Body of pancreas (tissue), 4 donors: ENCODE measurements at regions not wholly inside any gene's neighbourhood (a gene's known extent, or its start where the extent isn't known, plus 50 kb on each side); places are given as distances from the start of the nearest gene placed in this dataset.

ENCODE experiments used
- ATAC-seq: fragments of 150-250 bp; one replicate; pipeline ENCODE4 v1.9.1; 2016
- DNase-seq, 4 donors: peaks; one replicate each; pipeline ENCODE4 v3.0.0-alpha.2; 2019
- H3K27ac ChIP-seq, 4 donors: fragments of 200-600 bp; sonication (generic); 1 replicate in 3 of 4; 2 replicates in 1 of 4; pipeline versions ENCODE4 v1.5.1 to v1.6.1; 2016 to 2019; ENCODE audit warnings: mild to moderate bottlenecking in 1 of 4, mixed read lengths in 1 of 4, moderate library complexity in 1 of 4
- H3K27me3 ChIP-seq, 2 donors: fragments of 200-600 bp; sonication (generic); one replicate each; pipeline ENCODE4 v1.6.0; 2016; ENCODE audit warnings: mild to moderate bottlenecking in 1 of 2
- H3K36me3 ChIP-seq, 2 donors: fragments of 200-600 bp; sonication (generic); replicated peaks in 1 of 2; 2 replicates each; pipeline ENCODE4 v1.5.1; 2016; ENCODE audit warnings: low read depth in 2 of 2; ENCODE audit not compliant: insufficient read depth in 1 of 2
- H3K4me1 ChIP-seq: fragments of 200-600 bp; sonication (generic); one replicate; pipeline ENCODE4 v1.6.0; 2016
- H3K4me3 ChIP-seq, 2 donors: fragments of 200-600 bp; sonication (generic); 1 replicate in 1 of 2; 2 replicates in 1 of 2; pipeline ENCODE4 v1.5.1; 2016 to 2019
- H3K9me3 ChIP-seq, 3 donors: fragments of 200-600 bp; sonication (generic); 1 replicate in 2 of 3; 2 replicates in 1 of 3; pipeline ENCODE4 v1.5.1; 2016
- CTCF ChIP-seq, 7 experiments: fragments of 450-650 bp in 4 of 7; fragments of 200-600 bp in 3 of 7; sonication (generic) in 3 of 7; IDR thresholded peaks; one replicate each; pipeline ENCODE4 v1.5.1; 2016 to 2019; ENCODE audit warnings: antibody characterized with exemption in 7 of 7
- POLR2A ChIP-seq, 3 donors: fragments of 450-650 bp; IDR thresholded peaks; one replicate each; pipeline ENCODE4 v1.6.1; 2016; ENCODE audit warnings: antibody characterized with exemption in 3 of 3, mild to moderate bottlenecking in 2 of 3
- WGBS, 2 donors: methylation state at CpG; one replicate each; pipeline ENCODE4 v1.1.5; 2017; 5-methylcytosine and 5-hydroxymethylcytosine counted together
- intact Hi-C: fragments of 100-400 bp; cut with DNase I; formaldehyde crosslinking; loops from one replicate; pipeline ENCODE4 v1.15.1; 2023

GRCh38 chr12:43214166-43214565, 337.8 kb downstream of the ADAMTS20 start:
- H3K27me3 ChIP-seq = no peaks in the 10 kb centered on the region
- no peak for TF ChIP-seq POLR2A (IDR thresholded peaks at IDR 0.05)
- TF ChIP-seq CTCF (IDR thresholded peaks at IDR 0.05) = no peak
- no peak for ATAC-seq
- H3K36me3 ChIP-seq = no peaks in the 10 kb centered on the region
- DNase-seq = no peak
- no peak overlapping the region for H3K27ac ChIP-seq
- intact Hi-C loops = no loop called here
- no peaks in the 10 kb centered on the region for H3K4me1 ChIP-seq
- H3K9me3 ChIP-seq = no peaks in the 10 kb centered on the region
- 84 to 88% methylated on average over 5 of the region's 5 CpGs for WGBS, 2 donors
- H3K4me3 ChIP-seq = no peak overlapping the region

GRCh38 chr12:43213608-43214007, 338.4 kb downstream of the ADAMTS20 start:
- 61 to 71% methylated on average over 3 of the region's 3 CpGs for WGBS, 2 donors
- Histone ChIP-seq H3K36me3 (no peaks in the 10 kb centered on the region), H3K27ac (no peak overlapping the region), H3K9me3 (no peaks in the 10 kb centered on the region), H3K27me3 (no peaks in the 10 kb centered on the region), H3K4me1 (no peaks in the 10 kb centered on the region), H3K4me3 (no peak overlapping the region)
- TF ChIP-seq CTCF (IDR thresholded peaks at IDR 0.05) (no peak), POLR2A (IDR thresholded peaks at IDR 0.05) (no peak)
- intact Hi-C loops = no loop called here
- DNase-seq = no peak
- no peak for ATAC-seq

- ATAC-seq (no peak), DNase-seq (no peak)
- Histone ChIP-seq H3K27ac (no peak overlapping the region), H3K27me3 (no peaks in the 10 kb centered on the region), H3K36me3 (no peaks in the 10 kb centered on the region), H3K4me1 (no peaks in the 10 kb centered on the region), H3K4me3 (no peak overlapping the region), H3K9me3 (no peaks in the 10 kb centered on the region)
- 63 to 72% methylated on average over 6 of the region's 6 CpGs for WGBS, 2 donors
- intact Hi-C loops = no loop called here
- TF ChIP-seq POLR2A (IDR thresholded peaks at IDR 0.05) = no peak
- no peak for TF ChIP-seq CTCF (IDR thresholded peaks at IDR 0.05)
Observed at GRCh38 chr12:43210485-43211192, 341.4 kb downstream of the ADAMTS20 start.

GRCh38 chr12:43208627-43209026, 343.4 kb downstream of the ADAMTS20 start:
- no peak for TF ChIP-seq POLR2A (IDR thresholded peaks at IDR 0.05)
- intact Hi-C loops = no loop called here
- ATAC-seq (no peak), DNase-seq (no peak)
- H3K4me3 ChIP-seq = no peak overlapping the region
- no peaks in the 10 kb centered on the region for H3K9me3 ChIP-seq
- no peaks in the 10 kb centered on the region for H3K27me3 ChIP-seq
- WGBS, 2 donors = 69 to 73% methylated on average over 3 of the region's 3 CpGs
- no peak overlapping the region for H3K27ac ChIP-seq
- no peaks in the 10 kb centered on the region for H3K36me3 ChIP-seq
- H3K4me1 ChIP-seq = no peaks in the 10 kb centered on the region

- WGBS, 2 donors = 75 to 76% methylated on average over 5 of the region's 5 CpGs
- no peak overlapping the region for H3K27ac ChIP-seq
- intact Hi-C loops = no loop called here
- no peak overlapping the region for H3K4me3 ChIP-seq
- DNase-seq (no peak), ATAC-seq (no peak)
- no peaks in the 10 kb centered on the region for H3K9me3 ChIP-seq
- H3K4me1 ChIP-seq = no peaks in the 10 kb centered on the region
- TF ChIP-seq CTCF (IDR thresholded peaks at IDR 0.05) (no peak), POLR2A (IDR thresholded peaks at IDR 0.05) (no peak)
- H3K27me3 ChIP-seq = no peaks in the 10 kb centered on the region
- H3K36me3 ChIP-seq = no peaks in the 10 kb centered on the region
Observed at GRCh38 chr12:43208221-43208620, 343.8 kb downstream of the ADAMTS20 start.
